Astrocyte (in vitro differentiated cells and primary cell): ENCODE measurements at regions not wholly inside any gene's neighbourhood (a gene's known extent, or its start where the extent isn't known, plus 50 kb on each side); places are given as distances from the start of the nearest gene placed in this dataset.

Experiments
- DNase-seq: peaks from one replicate; pipeline ENCODE4 v3.0.0-alpha.2; 2010; ENCODE audit warnings: low read depth
- FAIRE-seq: peaks from 2 replicates; lab custom pipeline; 2011; peaks lifted over from hg19 to GRCh38; lab: Jason Lieb, UNC
- H2AFZ ChIP-seq: 2 replicates; pipeline ENCODE4 v1.6.0; 2012; ENCODE audit warnings: low read depth, low read length, inconsistent platforms
- H3K27ac ChIP-seq: 2 replicates; pipeline ENCODE4 v1.5.1; 2011; ENCODE audit warnings: low read depth, low read length, inconsistent platforms
- H3K27me3 ChIP-seq: 2 replicates; pipeline ENCODE4 v1.6.0; 2011; ENCODE audit warnings: low read length, inconsistent platforms; ENCODE audit not compliant: insufficient read depth
- H3K36me3 ChIP-seq: 2 replicates; pipeline ENCODE4 v1.5.1; 2011; ENCODE audit warnings: low read length, inconsistent platforms; ENCODE audit not compliant: insufficient read depth
- H3K4me1 ChIP-seq: 2 replicates; pipeline ENCODE4 v1.5.1; 2011; ENCODE audit warnings: low read length, inconsistent platforms; ENCODE audit not compliant: insufficient read depth
- H3K4me2 ChIP-seq: 2 replicates; pipeline ENCODE4 v1.6.0; 2012; ENCODE audit warnings: low read length, inconsistent platforms
- H3K4me3 ChIP-seq: 2 replicates; pipeline ENCODE4 v1.5.1; 2011; ENCODE audit warnings: low read depth, mild to moderate bottlenecking, low read length, inconsistent platforms; ENCODE audit not compliant: insufficient read depth
- H3K79me2 ChIP-seq: 2 replicates; pipeline ENCODE4 v1.6.0; 2012; ENCODE audit warnings: mild to moderate bottlenecking, low read length, inconsistent platforms; ENCODE audit not compliant: insufficient read depth
- H3K9ac ChIP-seq: 2 replicates; pipeline ENCODE4 v1.6.0; 2012; ENCODE audit warnings: mild to moderate bottlenecking, low read length, inconsistent platforms
- H3K9me3 ChIP-seq: 2 replicates; pipeline ENCODE4 v1.5.1; 2012; ENCODE audit warnings: low read depth, mild to moderate bottlenecking, low read length, inconsistent platforms; ENCODE audit not compliant: insufficient read depth
- H4K20me1 ChIP-seq: 2 replicates; pipeline ENCODE4 v1.6.0; 2012; ENCODE audit warnings: low read length, inconsistent platforms; ENCODE audit not compliant: insufficient read depth
- H3K27ac Mint-ChIP-seq: one replicate; pipeline ENCODE4 v1.8.0; 2021; ENCODE audit warnings: mild to moderate bottlenecking, mixed read lengths; ENCODE audit not compliant: unreplicated experiment
- H3K27me3 Mint-ChIP-seq: one replicate; pipeline ENCODE4 v1.8.0; 2021; ENCODE audit warnings: low read depth, mixed read lengths; ENCODE audit not compliant: unreplicated experiment
- H3K36me3 Mint-ChIP-seq: one replicate; pipeline ENCODE4 v1.8.0; 2021; ENCODE audit warnings: low read depth, mixed read lengths; ENCODE audit not compliant: unreplicated experiment
- H3K4me1 Mint-ChIP-seq: one replicate; pipeline ENCODE4 v1.8.0; 2021; ENCODE audit warnings: low read depth, mixed read lengths; ENCODE audit not compliant: unreplicated experiment
- H3K4me3 Mint-ChIP-seq: one replicate; pipeline ENCODE4 v1.8.0; 2021; ENCODE audit warnings: mild to moderate bottlenecking, moderate library complexity, mixed read lengths; ENCODE audit not compliant: unreplicated experiment
- H3K9me3 Mint-ChIP-seq: one replicate; pipeline ENCODE4 v1.8.0; 2021; ENCODE audit warnings: mild to moderate bottlenecking, mixed read lengths; ENCODE audit not compliant: unreplicated experiment
- CTCF ChIP-seq: IDR thresholded peaks from 2 replicates; pipeline ENCODE4 v1.5.1; 2011; ENCODE audit warnings: low read depth, mild to moderate bottlenecking, inconsistent platforms, low read length, moderate library complexity; ENCODE audit not compliant: insufficient read depth
- EZH2 ChIP-seq: IDR thresholded peaks from 2 replicates; pipeline ENCODE4 v1.6.1; 2012; ENCODE audit warnings: mild to moderate bottlenecking, low read length, inconsistent platforms; ENCODE audit not compliant: insufficient read depth

DNA sequence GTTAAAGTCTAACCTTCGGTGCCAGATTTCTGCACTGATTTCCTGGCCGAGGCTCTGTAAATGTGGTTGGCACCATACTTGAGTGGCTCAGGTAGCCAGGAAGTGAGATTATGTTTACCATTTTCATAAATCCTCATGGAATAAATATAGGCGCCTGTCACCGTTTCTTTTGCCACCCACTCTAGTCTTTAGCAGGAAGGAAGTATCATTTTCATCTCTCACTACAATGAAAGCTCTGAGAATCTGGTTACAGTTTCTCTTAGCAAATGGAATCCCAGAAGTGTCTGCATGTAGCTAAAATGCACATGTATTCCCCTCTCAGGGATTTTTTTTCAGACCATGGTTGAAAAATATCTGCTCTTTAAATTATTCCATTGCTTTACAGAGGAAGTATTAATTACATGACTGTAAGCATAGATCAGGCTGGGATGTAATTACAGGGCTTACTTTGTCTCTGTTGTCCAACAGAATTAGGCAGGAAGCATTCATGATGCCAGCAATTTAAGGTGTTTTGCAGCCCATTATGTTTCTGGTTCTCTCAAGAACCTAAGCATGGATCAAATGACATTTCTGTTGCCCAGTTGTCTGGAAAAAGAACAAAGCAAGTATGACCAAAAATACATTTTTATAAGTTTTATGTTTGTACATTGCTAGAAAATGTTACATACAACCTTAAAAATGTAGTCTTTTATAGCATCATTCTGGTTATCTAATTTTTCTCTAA lies 221.7 kb upstream of the SPRY2 start:
- Histone ChIP-seq H3K9me3 (no peaks in the 10 kb centered on the region), H3K27ac (no peak overlapping the region), H3K79me2 (no peaks in the 10 kb centered on the region), H3K4me1 (no peaks in the 10 kb centered on the region), H2AFZ (no peak overlapping the region), H3K9ac (no peak overlapping the region), H3K4me2 (no peak overlapping the region), H3K4me3 (no peak overlapping the region), H3K27me3 (no peaks in the 10 kb centered on the region), H3K36me3 (no peaks in the 10 kb centered on the region), H4K20me1 (no peaks in the 10 kb centered on the region)
- no peak overlapping the region for H3K27ac Mint-ChIP-seq
- H3K4me1 Mint-ChIP-seq, result peaks cover 3% of the 10 kb centered on the region
- no peak for TF ChIP-seq EZH2
- TF ChIP-seq CTCF, result no peak
- H3K9me3 Mint-ChIP-seq, result no peaks in the 10 kb centered on the region
- no peak overlapping the region for H3K4me3 Mint-ChIP-seq
- H3K36me3 Mint-ChIP-seq, result no peaks in the 10 kb centered on the region
- no peak for FAIRE-seq
- no peak for DNase-seq
- no peaks in the 10 kb centered on the region for H3K27me3 Mint-ChIP-seq

DNA sequence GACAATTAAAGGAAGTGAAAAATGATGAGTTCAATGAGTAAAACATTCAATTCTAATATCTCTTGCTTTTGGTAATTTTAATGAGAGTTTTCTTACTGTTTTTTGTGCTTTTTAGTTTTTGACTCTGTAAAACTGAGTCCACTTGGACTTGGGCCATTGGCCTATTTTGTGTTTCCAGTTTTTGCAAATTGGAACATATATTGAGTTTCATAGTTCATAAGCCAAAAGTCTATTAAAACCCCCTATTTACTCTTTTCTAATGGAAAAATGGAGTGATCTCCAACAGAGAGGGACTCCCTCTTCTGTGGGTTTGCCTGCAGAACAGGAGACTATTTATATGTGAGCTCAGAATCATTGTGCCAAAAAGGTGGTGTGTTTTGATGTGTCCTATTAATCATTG lies 219.7 kb upstream of the SPRY2 start:
- H3K27me3 Mint-ChIP-seq, result no peaks in the 10 kb centered on the region

More for the DNA sequence above, 219.7 kb upstream of the SPRY2 start:
- no peak overlapping the region for H3K9ac ChIP-seq
- Mint-ChIP-seq H3K4me3 (no peak overlapping the region), H3K27ac (no peak overlapping the region), H3K4me1 (peaks cover 3% of the 10 kb centered on the region), H3K9me3 (no peaks in the 10 kb centered on the region), H3K36me3 (no peaks in the 10 kb centered on the region)
- no peaks in the 10 kb centered on the region for H3K79me2 ChIP-seq
- no peak for DNase-seq
- H3K4me2 ChIP-seq, result no peak overlapping the region
- H3K9me3 ChIP-seq, result no peaks in the 10 kb centered on the region
- TF ChIP-seq EZH2 (no peak), CTCF (no peak)
- no peaks in the 10 kb centered on the region for H3K4me1 ChIP-seq
- no peak overlapping the region for H3K27ac ChIP-seq
- no peak overlapping the region for H2AFZ ChIP-seq
- no peak overlapping the region for H3K4me3 ChIP-seq
- no peak for FAIRE-seq
- H3K27me3 ChIP-seq, result no peaks in the 10 kb centered on the region
- no peaks in the 10 kb centered on the region for H4K20me1 ChIP-seq
- H3K36me3 ChIP-seq, result no peaks in the 10 kb centered on the region
